H9 (cell line): ENCODE measurements at regions not wholly inside any gene's neighbourhood (a gene's known extent, or its start where the extent isn't known, plus 50 kb on each side); places are given as distances from the start of the nearest gene placed in this dataset.

Experiments
- DNase-seq: peaks from one replicate; pipeline ENCODE4 v3.0.0-alpha.2; 2017
- H2AFZ ChIP-seq: one replicate; pipeline ENCODE4 v1.6.1; 2013; ENCODE audit warnings: mild to moderate bottlenecking, low read length, control low read depth, moderate library complexity
- H2AK5ac ChIP-seq: 2 replicates; pipeline ENCODE4 v1.6.1; 2013; ENCODE audit warnings: low read length, control low read depth, mixed read lengths; ENCODE audit not compliant: insufficient read length
- H2BK120ac ChIP-seq: one replicate; pipeline ENCODE4 v1.6.1; 2013; ENCODE audit warnings: low read depth, mild to moderate bottlenecking, low read length, control low read depth, inconsistent platforms; ENCODE audit not compliant: poor library complexity, severe bottlenecking
- H2BK12ac ChIP-seq: 2 replicates; pipeline ENCODE4 v1.6.1; 2013; ENCODE audit warnings: low read length, control low read depth, mixed read lengths, low read depth; ENCODE audit not compliant: insufficient read length
- H2BK15ac ChIP-seq: 2 replicates; pipeline ENCODE4 v1.6.1; 2013; ENCODE audit warnings: low read depth, low read length, control low read depth
- H2BK20ac ChIP-seq: one replicate; pipeline ENCODE4 v1.6.1; 2013; ENCODE audit warnings: low read depth, mild to moderate bottlenecking, low read length, control low read depth, inconsistent platforms; ENCODE audit not compliant: poor library complexity, severe bottlenecking
- H2BK5ac ChIP-seq: 2 replicates; pipeline ENCODE4 v1.6.1; 2013; ENCODE audit warnings: low read length, control low read depth, mixed read lengths; ENCODE audit not compliant: insufficient read length
- H3K14ac ChIP-seq: 2 replicates; pipeline ENCODE4 v1.6.1; 2013; ENCODE audit warnings: low read length, control low read depth; ENCODE audit not compliant: insufficient read depth
- H3K18ac ChIP-seq: 2 replicates; pipeline ENCODE4 v1.6.1; 2013; ENCODE audit warnings: low read depth, mild to moderate bottlenecking, mixed read lengths, low read length, control low read depth; ENCODE audit not compliant: insufficient read length
- H3K23ac ChIP-seq: 2 replicates; pipeline ENCODE4 v1.6.1; 2013; ENCODE audit warnings: low read length, control low read depth, mixed read lengths, low read depth; ENCODE audit not compliant: insufficient read length
- H3K23me2 ChIP-seq: 2 replicates; pipeline ENCODE4 v1.6.1; 2013; ENCODE audit warnings: low read depth, mild to moderate bottlenecking, mixed read lengths, low read length, control low read depth; ENCODE audit not compliant: insufficient read length, poor library complexity, severe bottlenecking
- H3K27ac ChIP-seq: 2 replicates; pipeline ENCODE4 v1.5.1; 2013; ENCODE audit warnings: low read length, control low read depth, mixed read lengths, low read depth; ENCODE audit not compliant: insufficient read length
- H3K27me3 ChIP-seq: 2 replicates; pipeline ENCODE4 v1.6.1; 2013; ENCODE audit warnings: low read length, control low read depth, inconsistent platforms; ENCODE audit not compliant: insufficient read depth
- H3K4ac ChIP-seq: 2 replicates; pipeline ENCODE4 v1.6.1; 2013; ENCODE audit warnings: low read depth, mild to moderate bottlenecking, control low read depth, inconsistent platforms, low read length, moderate library complexity
- H3K4me1 ChIP-seq: 2 replicates; pipeline ENCODE4 v1.6.1; 2013; ENCODE audit warnings: low read length, control low read depth, inconsistent platforms; ENCODE audit not compliant: insufficient read depth
- H3K4me2 ChIP-seq: 2 replicates; pipeline ENCODE4 v1.6.1; 2013; ENCODE audit warnings: low read length, control low read depth, mixed read lengths; ENCODE audit not compliant: insufficient read length, insufficient read depth
- H3K56ac ChIP-seq: 2 replicates; pipeline ENCODE4 v1.6.1; 2013; ENCODE audit warnings: low read depth, mild to moderate bottlenecking, mixed read lengths, low read length, control low read depth; ENCODE audit not compliant: insufficient read length
- H3K79me1 ChIP-seq: 2 replicates; pipeline ENCODE4 v1.6.1; 2013; ENCODE audit warnings: low read depth, mild to moderate bottlenecking, moderate library complexity, low read length, control low read depth, inconsistent platforms; ENCODE audit not compliant: insufficient read depth, poor library complexity, severe bottlenecking
- H3K79me2 ChIP-seq: 2 replicates; pipeline ENCODE4 v1.6.1; 2013; ENCODE audit warnings: low read length, control low read depth, inconsistent platforms; ENCODE audit not compliant: insufficient read depth
- H3K9ac ChIP-seq: 2 replicates; pipeline ENCODE4 v1.6.1; 2013; ENCODE audit warnings: low read length, control low read depth, mixed read lengths; ENCODE audit not compliant: insufficient read length; ENCODE audit errors: extremely low read depth
- H3K9me3 ChIP-seq: one replicate; pipeline ENCODE4 v1.6.1; 2013; ENCODE audit warnings: low read depth, low read length, inconsistent platforms; ENCODE audit not compliant: control insufficient read depth
- H3T11ph ChIP-seq: one replicate; pipeline ENCODE4 v1.6.1; 2013; ENCODE audit warnings: mild to moderate bottlenecking, low read length, control low read depth, inconsistent platforms
- H4K20me1 ChIP-seq: one replicate; pipeline ENCODE4 v1.6.1; 2013; ENCODE audit not compliant: control insufficient read depth, insufficient read length, insufficient read depth
- H4K5ac ChIP-seq: 2 replicates; pipeline ENCODE4 v1.6.1; 2013; ENCODE audit warnings: low read depth, mild to moderate bottlenecking, mixed read lengths, low read length, control low read depth; ENCODE audit not compliant: insufficient read length
- H4K8ac ChIP-seq: replicated peaks from 2 replicates; pipeline ENCODE4 v1.6.1; 2013; ENCODE audit warnings: low read length, control low read depth, mixed read lengths, low read depth; ENCODE audit not compliant: insufficient read length
- H4K91ac ChIP-seq: 2 replicates; pipeline ENCODE4 v1.6.1; 2013; ENCODE audit warnings: low read depth, mild to moderate bottlenecking, moderate library complexity, mixed read lengths, low read length, control low read depth; ENCODE audit not compliant: insufficient read length
- H3K27ac Mint-ChIP-seq, 3 experiments: 2 replicates in 2 of 3; 3 replicates in 1 of 3; pipeline ENCODE4 v1.8.0; 2020 to 2021; ENCODE audit warnings: mixed read lengths in 3 of 3, mild to moderate bottlenecking in 1 of 3, moderate library complexity in 1 of 3
- H3K27me3 Mint-ChIP-seq: 2 replicates; pipeline ENCODE4 v1.8.0; 2021; ENCODE audit warnings: low read depth, mild to moderate bottlenecking, moderate library complexity, mixed read lengths
- H3K36me3 Mint-ChIP-seq, 3 experiments: 2 replicates in 2 of 3; 3 replicates in 1 of 3; pipeline ENCODE4 v1.8.0; 2020 to 2021; ENCODE audit warnings: low read depth in 3 of 3, mixed read lengths in 3 of 3; ENCODE audit not compliant: insufficient read depth in 1 of 3
- H3K4me1 Mint-ChIP-seq, 2 experiments: 2 replicates each; pipeline ENCODE4 v1.8.0; 2020; ENCODE audit warnings: mixed read lengths in 2 of 2
- H3K4me3 Mint-ChIP-seq, 2 experiments: 2 replicates in 1 of 2; 3 replicates in 1 of 2; pipeline ENCODE4 v1.8.0; 2020 to 2021; ENCODE audit warnings: mild to moderate bottlenecking in 2 of 2, mixed read lengths in 2 of 2, moderate library complexity in 1 of 2
- H3K9me3 Mint-ChIP-seq, 2 experiments: 2 replicates in 1 of 2; 3 replicates in 1 of 2; pipeline ENCODE4 v1.8.0; 2020; ENCODE audit warnings: mild to moderate bottlenecking in 2 of 2, mixed read lengths in 2 of 2, moderate library complexity in 1 of 2
- WGBS: extraction: QIAGEN DNeasy Blood & Tissue Kit; methylation state at CpG from one replicate; pipeline ENCODE4 v1.1.7; 2013; ENCODE audit warnings: missing lambda C conversion rate, low lambda C conversion rate, mixed read lengths; ENCODE audit not compliant: insufficient read length; ENCODE audit errors: extremely low coverage; 5-methylcytosine and 5-hydroxymethylcytosine counted together
- TF ChIP-seq, protein P1 (sequence below): fragments of 200-600 bp; sonication (generic); conservative IDR thresholded peaks from 3 replicates; pipeline ENCODE4 v1.8.0; 2021; ENCODE audit warnings: antibody characterized with exemption, mild to moderate bottlenecking

- H3K79me1 ChIP-seq, result no peaks in the 10 kb centered on the region
- no peak overlapping the region for H3K27ac Mint-ChIP-seq
- H2AK5ac ChIP-seq, result no peak overlapping the region
- no peaks in the 10 kb centered on the region for H3K79me2 ChIP-seq
- no peak overlapping the region for H2BK15ac ChIP-seq
- H3K9ac ChIP-seq, result no peak overlapping the region
- no peak overlapping the region for H2BK12ac ChIP-seq
- no peak overlapping the region for H3K4ac ChIP-seq
- peaks cover 4 to 23% (median 10%) of the 10 kb centered on the region in 3 experiments; a peak in 3 of 7 replicates for H3K36me3 Mint-ChIP-seq
- H3K14ac ChIP-seq, result no peak overlapping the region
- H3T11ph ChIP-seq, result no peak overlapping the region
- no peak overlapping the region for H2BK5ac ChIP-seq
- no peaks in the 10 kb centered on the region for H3K23me2 ChIP-seq
- H3K4me2 ChIP-seq, result no peak overlapping the region
- peaks cover 0 to 6% of the 10 kb centered on the region in 2 experiments; a peak in 2 of 4 replicates for H3K4me1 Mint-ChIP-seq
- H3K9me3 ChIP-seq, result no peaks in the 10 kb centered on the region
- no peaks in the 10 kb centered on the region for H3K4me1 ChIP-seq
- H3K27me3 ChIP-seq, result no peaks in the 10 kb centered on the region
- no CpG with 5 or more reads among the region's 6 CpGs for WGBS
- no peak overlapping the region for H2AFZ ChIP-seq
- DNase-seq, result no peak
- no peak overlapping the region for H3K4me3 Mint-ChIP-seq
- H4K20me1 ChIP-seq, result no peaks in the 10 kb centered on the region
- H4K8ac ChIP-seq, result no peak overlapping the region
- peaks cover 6% of the 10 kb centered on the region for H3K27me3 Mint-ChIP-seq
- no peak overlapping the region for H3K56ac ChIP-seq
- H4K91ac ChIP-seq, result no peak overlapping the region
- H3K18ac ChIP-seq, result no peak overlapping the region
- TF ChIP-seq, protein P1, sequence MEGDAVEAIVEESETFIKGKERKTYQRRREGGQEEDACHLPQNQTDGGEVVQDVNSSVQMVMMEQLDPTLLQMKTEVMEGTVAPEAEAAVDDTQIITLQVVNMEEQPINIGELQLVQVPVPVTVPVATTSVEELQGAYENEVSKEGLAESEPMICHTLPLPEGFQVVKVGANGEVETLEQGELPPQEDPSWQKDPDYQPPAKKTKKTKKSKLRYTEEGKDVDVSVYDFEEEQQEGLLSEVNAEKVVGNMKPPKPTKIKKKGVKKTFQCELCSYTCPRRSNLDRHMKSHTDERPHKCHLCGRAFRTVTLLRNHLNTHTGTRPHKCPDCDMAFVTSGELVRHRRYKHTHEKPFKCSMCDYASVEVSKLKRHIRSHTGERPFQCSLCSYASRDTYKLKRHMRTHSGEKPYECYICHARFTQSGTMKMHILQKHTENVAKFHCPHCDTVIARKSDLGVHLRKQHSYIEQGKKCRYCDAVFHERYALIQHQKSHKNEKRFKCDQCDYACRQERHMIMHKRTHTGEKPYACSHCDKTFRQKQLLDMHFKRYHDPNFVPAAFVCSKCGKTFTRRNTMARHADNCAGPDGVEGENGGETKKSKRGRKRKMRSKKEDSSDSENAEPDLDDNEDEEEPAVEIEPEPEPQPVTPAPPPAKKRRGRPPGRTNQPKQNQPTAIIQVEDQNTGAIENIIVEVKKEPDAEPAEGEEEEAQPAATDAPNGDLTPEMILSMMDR, result no peak
- no peak overlapping the region for H2BK120ac ChIP-seq
- peaks cover 20 to 24% of the 10 kb centered on the region in 2 experiments; a peak in 4 of 5 replicates for H3K9me3 Mint-ChIP-seq
- no peak overlapping the region for H2BK20ac ChIP-seq
- no peak overlapping the region for H3K23ac ChIP-seq
- H4K5ac ChIP-seq, result no peak overlapping the region
- H3K27ac ChIP-seq, result no peak overlapping the region
Measured at GRCh38 chr14:42950363-42950762, 1343.7 kb downstream of the LRFN5 start.
